ENCODE measurements at regions not wholly inside any gene's neighbourhood (a gene's known extent, or its start where the extent isn't known, plus 50 kb on each side); places are given as distances from the start of the nearest gene placed in this dataset.

DNA sequence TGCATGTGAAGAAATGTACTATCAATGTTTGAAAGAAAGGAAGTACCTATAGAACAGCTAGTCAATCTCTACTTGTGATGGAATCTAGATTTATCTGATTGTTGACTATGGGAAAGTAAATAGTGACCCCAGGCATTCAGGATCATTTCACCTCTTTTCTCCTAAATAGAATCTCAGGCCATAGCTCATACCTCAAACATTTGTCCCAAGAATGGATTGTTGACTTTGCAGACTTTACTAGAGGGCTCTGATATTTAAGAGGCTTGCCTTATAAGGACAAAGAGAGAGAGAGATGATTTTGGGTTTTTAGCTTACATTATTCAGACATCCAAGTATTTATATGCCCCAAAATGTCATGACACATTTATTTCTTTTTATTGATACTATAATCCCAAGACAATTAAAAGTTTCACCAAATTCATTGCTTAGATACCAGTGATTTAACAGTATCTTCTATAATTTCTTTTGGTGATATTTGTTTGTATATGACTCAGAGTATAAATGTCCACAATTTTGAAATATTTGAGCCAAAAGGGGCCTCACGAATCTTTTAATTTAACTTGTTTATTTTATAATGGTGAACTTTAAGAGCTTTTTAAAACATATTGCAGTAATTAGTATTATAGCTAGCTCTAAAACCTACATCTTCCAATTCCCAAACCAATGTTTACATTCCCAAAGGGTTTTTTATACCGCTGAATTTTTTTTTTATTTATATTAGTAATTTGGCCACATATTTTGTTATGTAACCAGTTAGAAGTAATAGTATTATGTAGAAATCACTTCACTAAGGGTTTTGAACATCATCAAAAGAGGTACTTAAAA lies 614.1 kb downstream of the PCDH7 start:
- H3K27ac Mint-ChIP-seq (ENCODE audit: low read depth, unreplicated experiment) = no peak overlapping the region
- TF ChIP-seq, protein P1, sequence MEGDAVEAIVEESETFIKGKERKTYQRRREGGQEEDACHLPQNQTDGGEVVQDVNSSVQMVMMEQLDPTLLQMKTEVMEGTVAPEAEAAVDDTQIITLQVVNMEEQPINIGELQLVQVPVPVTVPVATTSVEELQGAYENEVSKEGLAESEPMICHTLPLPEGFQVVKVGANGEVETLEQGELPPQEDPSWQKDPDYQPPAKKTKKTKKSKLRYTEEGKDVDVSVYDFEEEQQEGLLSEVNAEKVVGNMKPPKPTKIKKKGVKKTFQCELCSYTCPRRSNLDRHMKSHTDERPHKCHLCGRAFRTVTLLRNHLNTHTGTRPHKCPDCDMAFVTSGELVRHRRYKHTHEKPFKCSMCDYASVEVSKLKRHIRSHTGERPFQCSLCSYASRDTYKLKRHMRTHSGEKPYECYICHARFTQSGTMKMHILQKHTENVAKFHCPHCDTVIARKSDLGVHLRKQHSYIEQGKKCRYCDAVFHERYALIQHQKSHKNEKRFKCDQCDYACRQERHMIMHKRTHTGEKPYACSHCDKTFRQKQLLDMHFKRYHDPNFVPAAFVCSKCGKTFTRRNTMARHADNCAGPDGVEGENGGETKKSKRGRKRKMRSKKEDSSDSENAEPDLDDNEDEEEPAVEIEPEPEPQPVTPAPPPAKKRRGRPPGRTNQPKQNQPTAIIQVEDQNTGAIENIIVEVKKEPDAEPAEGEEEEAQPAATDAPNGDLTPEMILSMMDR (IDR thresholded peaks at IDR 0.05; ENCODE audit: unreplicated experiment) = no peak
- intact Hi-C loops (cut with micrococcal nuclease) = no loop called here
- POLR2A ChIA-PET = no interaction called here
- CTCF ChIA-PET = no interaction called here
- H3K4me3 Mint-ChIP-seq (ENCODE audit: unreplicated experiment) = no peak overlapping the region
- DNase-seq (ENCODE audit: unreplicated experiment) = no peak
- no peaks in the 10 kb centered on the region for H3K9me3 Mint-ChIP-seq (ENCODE audit: unreplicated experiment)
- no peaks in the 10 kb centered on the region for H3K27me3 Mint-ChIP-seq (ENCODE audit: insufficient read depth, unreplicated experiment)
- H3K4me1 Mint-ChIP-seq (ENCODE audit: insufficient read depth, unreplicated experiment) = no peaks in the 10 kb centered on the region
- no TSS peak for BruUV-seq (replicated peaks)
- no peaks in the 10 kb centered on the region for H3K36me3 Mint-ChIP-seq (ENCODE audit: insufficient read depth, unreplicated experiment)

DNA sequence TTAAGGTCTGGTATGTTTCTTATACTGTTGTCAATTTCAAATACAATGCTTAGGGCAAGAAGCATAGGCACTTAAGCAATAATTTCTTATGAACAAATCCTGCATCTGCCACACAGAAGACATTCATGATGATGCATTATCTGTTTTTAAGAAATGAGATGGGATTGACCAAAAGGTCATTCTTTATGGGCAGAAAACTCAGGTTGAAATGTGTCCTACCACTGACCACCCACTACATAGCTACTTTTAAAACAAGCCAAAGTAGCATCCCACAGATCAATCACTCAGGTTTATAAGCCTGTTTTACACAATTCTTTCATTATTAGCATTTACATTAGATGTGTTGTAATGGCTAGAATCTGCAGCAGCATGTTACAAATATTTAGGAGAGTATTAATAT lies 617.8 kb downstream of the PCDH7 start:
- no TSS peak for BruUV-seq (replicated peaks)
- DNase-seq (ENCODE audit: unreplicated experiment) = no peak
- no peaks in the 10 kb centered on the region for H3K27me3 Mint-ChIP-seq (ENCODE audit: insufficient read depth, unreplicated experiment)
- TF ChIP-seq, protein P1 (IDR thresholded peaks at IDR 0.05; ENCODE audit: unreplicated experiment) = no peak
- H3K4me3 Mint-ChIP-seq (ENCODE audit: unreplicated experiment) = no peak overlapping the region
- no peaks in the 10 kb centered on the region for H3K4me1 Mint-ChIP-seq (ENCODE audit: insufficient read depth, unreplicated experiment)
- no peaks in the 10 kb centered on the region for H3K36me3 Mint-ChIP-seq (ENCODE audit: insufficient read depth, unreplicated experiment)
- intact Hi-C loops (cut with micrococcal nuclease) = no loop called here
- POLR2A ChIA-PET = interaction anchor here (0.6 kb wide), 1 partner anchor 134 kb away, joined by 3 read pairs; no protein-coding TSS in a partner anchor
- no peak overlapping the region for H3K27ac Mint-ChIP-seq (ENCODE audit: low read depth, unreplicated experiment)
- CTCF ChIA-PET = interaction anchor here (1.0 kb wide), 1 partner anchor 9 kb away, joined by 4 read pairs; no protein-coding TSS in a partner anchor
- no peaks in the 10 kb centered on the region for H3K9me3 Mint-ChIP-seq (ENCODE audit: unreplicated experiment)

DNA sequence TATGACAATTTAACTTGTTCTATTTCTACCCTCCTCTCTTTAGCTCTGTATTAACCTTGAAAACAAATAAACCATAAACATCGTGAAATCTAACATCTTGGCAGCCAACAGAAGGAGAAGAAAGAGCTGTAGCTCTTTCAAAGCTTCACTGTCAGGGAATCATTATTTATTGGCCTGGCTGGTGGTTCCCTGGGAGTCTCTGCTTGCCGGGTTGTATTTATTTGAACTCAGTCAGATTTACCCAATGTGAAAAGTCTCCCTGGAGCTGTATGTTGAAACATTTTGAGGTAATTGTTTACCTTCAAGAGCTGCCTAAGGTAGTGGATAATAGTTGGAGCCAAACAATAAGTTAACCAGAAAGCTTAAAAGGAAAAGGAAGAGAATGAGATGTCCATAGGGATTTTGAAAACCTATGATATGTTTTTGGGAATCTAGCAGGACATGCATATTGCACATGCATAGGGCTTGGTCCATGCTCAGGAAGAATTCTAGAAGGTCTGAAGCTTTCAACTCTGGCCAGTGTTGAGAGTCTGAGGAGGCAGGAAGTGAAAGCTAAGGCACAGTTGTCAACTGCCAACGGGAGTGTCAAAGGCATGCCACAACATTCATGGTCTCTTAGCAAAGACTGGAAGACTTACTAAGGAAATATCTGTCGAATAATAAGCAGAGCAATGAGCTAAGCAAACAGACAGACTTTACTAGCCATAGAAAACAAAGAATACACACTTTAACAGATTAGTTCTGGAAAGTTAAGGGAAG lies 621.6 kb downstream of the PCDH7 start:
- H3K4me3 Mint-ChIP-seq (ENCODE audit: unreplicated experiment) = no peak overlapping the region
- ChIA-PET POLR2A (no interaction called here), CTCF (interaction anchor here (0.6 kb wide), 1 partner anchor 866 kb away, joined by 3 read pairs; no protein-coding TSS in a partner anchor)
- BruUV-seq (replicated peaks) = no TSS peak
- intact Hi-C loops (cut with micrococcal nuclease) = no loop called here
- H3K9me3 Mint-ChIP-seq (ENCODE audit: unreplicated experiment) = peaks cover 6% of the 10 kb centered on the region
- no peaks in the 10 kb centered on the region for H3K36me3 Mint-ChIP-seq (ENCODE audit: insufficient read depth, unreplicated experiment)
- no peaks in the 10 kb centered on the region for H3K4me1 Mint-ChIP-seq (ENCODE audit: insufficient read depth, unreplicated experiment)
- TF ChIP-seq, protein P1 (IDR thresholded peaks at IDR 0.05; ENCODE audit: unreplicated experiment) = no peak
- no peak for DNase-seq (ENCODE audit: unreplicated experiment)
- H3K27me3 Mint-ChIP-seq (ENCODE audit: insufficient read depth, unreplicated experiment) = no peaks in the 10 kb centered on the region
- H3K27ac Mint-ChIP-seq (ENCODE audit: low read depth, unreplicated experiment) = no peak overlapping the region

DNA sequence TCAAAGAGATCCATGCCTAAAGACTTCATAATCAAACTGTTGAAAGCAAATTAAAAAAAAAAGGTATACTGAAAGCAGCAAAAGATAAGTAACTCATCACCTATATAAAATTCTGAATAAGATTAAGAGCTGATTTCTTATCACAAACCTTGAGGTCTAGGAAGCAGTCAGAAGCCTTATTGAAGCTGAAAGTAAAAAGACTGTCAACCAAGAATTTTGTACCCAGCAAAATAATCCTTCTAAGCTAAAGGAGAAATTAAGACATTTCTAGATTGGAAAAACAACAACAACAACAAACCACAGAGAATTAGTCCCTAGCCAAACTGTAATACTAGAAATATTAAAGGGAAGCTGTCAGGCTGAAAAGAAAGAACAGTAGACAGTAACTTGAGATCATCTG lies 622.9 kb downstream of the PCDH7 start:
- no TSS peak for BruUV-seq (replicated peaks)
- no peak for DNase-seq (ENCODE audit: unreplicated experiment)
- peaks cover 6% of the 10 kb centered on the region for H3K9me3 Mint-ChIP-seq (ENCODE audit: unreplicated experiment)
- H3K27ac Mint-ChIP-seq (ENCODE audit: low read depth, unreplicated experiment) = no peak overlapping the region
- no peaks in the 10 kb centered on the region for H3K27me3 Mint-ChIP-seq (ENCODE audit: insufficient read depth, unreplicated experiment)
- no peaks in the 10 kb centered on the region for H3K4me1 Mint-ChIP-seq (ENCODE audit: insufficient read depth, unreplicated experiment)
- ChIA-PET POLR2A (no interaction called here), CTCF (interaction anchor here (0.7 to 1.0 kb wide), 2 partner anchors 10 to 289 kb away, joined by 4 to 6 read pairs; no protein-coding TSS in a partner anchor)
- H3K36me3 Mint-ChIP-seq (ENCODE audit: insufficient read depth, unreplicated experiment) = no peaks in the 10 kb centered on the region
- TF ChIP-seq, protein P1 (IDR thresholded peaks at IDR 0.05; ENCODE audit: unreplicated experiment) = no peak
- no peak overlapping the region for H3K4me3 Mint-ChIP-seq (ENCODE audit: unreplicated experiment)
- intact Hi-C loops (cut with micrococcal nuclease) = no loop called here

Data from MCF 10A (cell line).